ENCODE measurements at regions not wholly inside any gene's neighbourhood (a gene's known extent, or its start where the extent isn't known, plus 50 kb on each side); places are given as distances from the start of the nearest gene placed in this dataset.

- Histone ChIP-seq H3K14ac (ENCODE audit: insufficient read depth, low read length) (no peak overlapping the region), H3K79me2 (ENCODE audit: insufficient read depth, low read length) (no peaks in the 10 kb centered on the region), H3K9ac (ENCODE audit: extremely low read depth, insufficient read length, low read length) (no peak overlapping the region), H3T11ph (ENCODE audit: low read length) (no peak overlapping the region), H3K9me3 (ENCODE audit: control insufficient read depth, low read depth, low read length) (no peaks in the 10 kb centered on the region), H4K5ac (ENCODE audit: insufficient read length, low read depth, low read length) (no peak overlapping the region), H3K27me3 (ENCODE audit: insufficient read depth, low read length) (no peaks in the 10 kb centered on the region), H3K23ac (ENCODE audit: insufficient read length, low read depth, low read length) (no peak overlapping the region), H2BK12ac (ENCODE audit: insufficient read length, low read depth, low read length) (no peak overlapping the region), H3K27ac (ENCODE audit: insufficient read length, low read depth, low read length) (no peak overlapping the region), H2BK15ac (ENCODE audit: low read depth, low read length) (no peak overlapping the region), H3K4ac (ENCODE audit: low read depth, low read length) (no peak overlapping the region), H4K20me1 (ENCODE audit: control insufficient read depth, insufficient read depth, insufficient read length) (no peaks in the 10 kb centered on the region), H2BK120ac (ENCODE audit: low read depth, low read length, poor library complexity, severe bottlenecking) (no peak overlapping the region), H2AK5ac (ENCODE audit: insufficient read length, low read length) (no peak overlapping the region), H3K79me1 (ENCODE audit: insufficient read depth, low read depth, low read length, poor library complexity, severe bottlenecking) (no peaks in the 10 kb centered on the region), H4K8ac (replicated peaks; ENCODE audit: insufficient read length, low read depth, low read length) (no peak overlapping the region), H3K56ac (ENCODE audit: insufficient read length, low read depth, low read length) (no peak overlapping the region), H2BK5ac (ENCODE audit: insufficient read length, low read length) (no peak overlapping the region), H2BK20ac (ENCODE audit: low read depth, low read length, poor library complexity, severe bottlenecking) (no peak overlapping the region), H3K4me1 (ENCODE audit: insufficient read depth, low read length) (peaks cover 20% of the 10 kb centered on the region), H3K18ac (ENCODE audit: insufficient read length, low read depth, low read length) (no peak overlapping the region), H3K23me2 (ENCODE audit: insufficient read length, low read depth, low read length, poor library complexity, severe bottlenecking) (no peaks in the 10 kb centered on the region), H4K91ac (ENCODE audit: insufficient read length, low read depth, low read length) (no peak overlapping the region), H2AFZ (ENCODE audit: low read length) (no peak overlapping the region), H3K4me2 (ENCODE audit: insufficient read depth, insufficient read length, low read length) (no peak overlapping the region)
- no CpG with 5 or more reads among the region's 8 CpGs for WGBS (ENCODE audit: extremely low coverage, insufficient read length, low lambda C conversion rate)
- peak; percentile 49 for TF ChIP-seq CTCF (conservative IDR thresholded peaks at IDR 0.05)
- Mint-ChIP-seq H3K27me3 (ENCODE audit: low read depth) (peaks cover 3% of the 10 kb centered on the region; the same call in 1 of the 2 replicates), H3K4me1 (peaks cover 60 to 62% of the 10 kb centered on the region in 2 experiments), H3K36me3 (ENCODE audit: insufficient read depth in 1 of 3, low read depth in 3 of 3) (no peaks in the 10 kb centered on the region), H3K4me3 (no peak overlapping the region; a peak in 1 of 5 replicates), H3K27ac (peak overlapping the region in 2 of 3 experiments; percentile 45 to 47; a peak in 1 of 7 replicates), H3K9me3 (no peaks in the 10 kb centered on the region; a peak in 1 of 5 replicates)
- DNase-seq = peak; percentile 71
These were observed 132.7 kb upstream of the SESN3 start for GRCh38 chr11:95363708-95364107.
